HG02885 (cell line): ENCODE measurements at regions not wholly inside any gene's neighbourhood (a gene's known extent, or its start where the extent isn't known, plus 50 kb on each side); places are given as distances from the start of the nearest gene placed in this dataset.

ENCODE experiments used
- ATAC-seq: cut with Tn5 transposase; IDR thresholded peaks from one replicate; pipeline ENCODE4 v1.9.1; 2021; ENCODE audit warnings: mild to moderate bottlenecking; ENCODE audit not compliant: unreplicated experiment, poor library complexity

DNA sequence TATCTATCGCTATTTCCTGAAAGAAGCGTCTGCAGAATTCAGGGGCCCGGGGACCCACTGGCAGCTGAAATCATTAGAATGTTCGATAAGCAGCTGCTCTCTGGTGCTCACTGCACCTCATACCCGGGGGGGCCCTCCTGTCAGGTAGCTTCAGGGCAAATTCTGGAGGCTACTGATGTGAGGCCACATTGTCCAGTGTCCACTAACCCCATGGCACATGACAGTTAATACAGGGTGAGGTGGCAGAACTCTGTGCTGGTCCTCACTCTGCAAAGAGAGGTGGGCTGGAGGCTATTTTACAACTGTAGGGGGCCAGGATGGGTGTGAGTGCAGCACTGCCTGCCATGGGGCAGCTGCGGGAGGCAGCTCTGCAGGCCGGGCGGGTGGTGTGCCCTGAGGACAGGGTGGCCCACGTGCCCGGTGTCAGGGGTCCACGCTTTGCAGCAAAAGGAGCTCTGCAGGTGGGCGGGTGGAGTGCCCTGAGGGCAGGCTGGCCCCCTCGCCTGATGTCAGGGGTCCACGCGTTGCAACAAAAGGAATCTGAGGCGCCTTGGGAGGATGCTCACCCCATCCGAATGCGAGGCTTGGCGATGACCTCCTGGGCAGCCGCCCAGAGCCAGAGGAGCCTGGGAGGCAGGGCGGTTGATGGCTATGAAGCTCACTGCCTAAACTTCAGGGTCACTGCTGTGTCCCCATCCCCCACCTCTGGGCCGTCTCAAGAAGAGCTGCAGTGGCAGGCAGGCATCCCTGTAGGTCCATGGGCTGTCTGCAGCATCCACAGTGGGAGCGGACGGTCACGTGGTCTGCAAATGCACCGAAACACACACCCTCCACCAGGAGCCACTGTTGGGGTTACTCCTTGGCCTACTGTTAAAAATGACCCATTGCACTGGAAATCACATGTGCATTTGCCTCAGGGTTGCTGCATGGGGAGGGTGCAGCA lies 207.0 kb upstream of the SALL3 start:
- no peak for ATAC-seq

DNA sequence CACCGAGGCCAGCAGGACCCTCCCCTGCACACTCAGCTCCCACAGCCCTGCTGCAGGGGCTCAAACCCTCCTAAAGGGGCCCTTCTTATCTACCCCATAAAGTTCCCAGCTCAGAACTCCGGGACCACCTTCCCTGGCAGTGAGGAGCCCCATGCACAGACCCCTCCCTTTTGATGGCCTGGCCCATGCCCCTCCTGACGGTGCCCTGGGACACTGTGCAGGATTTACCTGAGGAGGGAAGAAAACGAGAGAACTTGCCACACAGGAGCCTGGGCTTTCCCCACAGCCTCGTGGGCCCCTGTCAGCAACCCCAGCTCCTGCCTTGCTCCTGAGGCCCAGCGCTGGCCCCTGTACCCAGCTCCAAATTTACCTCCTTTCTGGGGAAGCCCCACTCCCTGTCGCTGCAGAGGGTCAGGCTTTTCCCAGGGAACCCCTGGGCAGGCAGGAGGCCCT lies 206.3 kb upstream of the SALL3 start:
- ATAC-seq = no peak

- no peak for ATAC-seq
These were observed 205.8 kb upstream of the SALL3 start for GRCh38 chr18:78773819-78774218.

GRCh38 chr18:78774741-78775141 lies 204.9 kb upstream of the SALL3 start:
- ATAC-seq = no peak

DNA sequence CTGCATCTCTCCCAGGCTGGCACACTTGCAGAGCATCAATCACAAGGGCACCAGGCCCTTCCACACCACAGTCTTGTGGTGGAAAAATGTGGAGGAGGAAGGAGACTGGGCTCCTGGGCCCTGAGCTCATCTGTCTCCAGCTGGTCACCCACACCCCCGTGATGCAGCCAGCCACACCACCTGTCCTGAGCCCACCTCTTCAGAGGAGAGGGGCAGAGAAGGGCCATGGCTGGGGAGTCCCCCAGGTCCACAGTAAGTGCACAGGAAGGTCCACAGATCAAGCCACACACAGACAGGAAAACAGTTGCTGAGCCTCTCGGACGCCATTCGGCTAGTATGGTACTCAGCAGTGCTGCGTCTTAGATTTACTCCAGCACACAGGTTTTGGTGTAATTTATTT lies 203.5 kb upstream of the SALL3 start:
- no peak for ATAC-seq

GRCh38 chr18:78776706-78777285 lies 202.8 kb upstream of the SALL3 start:
- ATAC-seq = no peak

DNA sequence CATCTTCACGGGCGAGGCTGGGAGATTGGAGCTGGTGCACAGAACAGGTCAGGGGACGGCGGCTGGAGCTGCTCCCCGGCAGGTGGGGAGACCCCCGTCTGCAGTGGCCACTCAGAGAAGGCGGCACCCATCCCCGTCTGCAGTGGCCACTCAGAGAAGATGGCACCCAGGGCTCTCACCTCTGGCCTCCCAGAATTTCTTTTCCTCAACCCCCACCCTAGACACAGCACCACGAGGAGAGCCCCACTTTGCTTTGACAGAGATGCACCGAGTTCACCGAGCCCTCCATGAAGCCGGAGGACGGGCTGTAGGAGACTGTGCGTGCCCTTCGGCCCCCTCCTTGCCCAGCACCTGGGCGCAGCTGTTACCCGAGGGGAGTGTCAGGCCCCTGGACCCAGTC lies 201.6 kb upstream of the SALL3 start:
- ATAC-seq = no peak

GRCh38 chr18:78778651-78779050 lies 201.0 kb upstream of the SALL3 start:
- no peak for ATAC-seq

GRCh38 chr18:78779996-78780718 lies 199.5 kb upstream of the SALL3 start:
- no peak for ATAC-seq

DNA sequence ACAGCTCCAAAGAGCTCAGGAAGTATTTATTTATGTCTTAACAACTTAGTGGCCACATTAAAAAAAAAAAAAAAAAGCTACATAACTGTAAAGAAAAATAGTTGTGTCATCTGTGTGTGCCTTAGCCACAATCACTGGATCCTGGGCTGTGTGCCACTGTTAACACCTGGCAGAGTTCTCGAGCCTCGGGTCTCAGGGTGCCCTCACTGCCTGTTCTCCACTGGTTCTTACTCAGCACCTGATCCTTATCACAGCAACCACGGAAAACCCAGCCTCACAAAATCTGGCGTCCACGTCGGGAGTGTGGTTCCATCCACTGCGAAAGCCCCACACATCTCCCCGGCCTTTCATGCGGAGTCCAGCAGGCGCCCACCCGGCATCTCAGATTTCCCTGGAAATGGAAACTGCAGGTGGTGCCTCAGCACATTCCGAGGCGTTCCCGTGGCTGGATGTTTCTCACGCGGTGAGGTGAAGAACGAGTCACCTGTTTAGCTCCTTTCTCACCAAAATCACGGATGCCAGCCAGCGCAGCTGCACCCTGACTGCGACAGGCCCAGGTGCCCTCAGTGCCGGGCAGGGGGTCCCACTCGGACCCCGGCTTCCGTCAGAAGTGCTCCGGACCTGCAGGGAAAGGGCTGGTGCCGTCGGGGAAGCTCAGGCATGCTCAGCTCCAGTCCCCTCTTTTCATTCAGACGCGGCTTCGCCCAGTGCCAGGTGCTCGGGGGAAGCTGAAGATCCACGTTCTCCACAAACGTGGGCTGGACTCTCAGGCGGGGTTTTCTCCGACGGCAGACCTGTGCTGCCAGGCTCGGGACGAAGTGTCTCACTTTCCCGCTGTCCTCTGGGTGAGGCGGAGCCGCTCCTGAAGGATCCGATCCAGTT lies 198.7 kb upstream of the SALL3 start:
- no peak for ATAC-seq

GRCh38 chr18:78781601-78781960 lies 198.0 kb upstream of the SALL3 start:
- no peak for ATAC-seq

- no peak for ATAC-seq
These were observed 196.6 kb upstream of the SALL3 start for GRCh38 chr18:78782951-78783563.

DNA sequence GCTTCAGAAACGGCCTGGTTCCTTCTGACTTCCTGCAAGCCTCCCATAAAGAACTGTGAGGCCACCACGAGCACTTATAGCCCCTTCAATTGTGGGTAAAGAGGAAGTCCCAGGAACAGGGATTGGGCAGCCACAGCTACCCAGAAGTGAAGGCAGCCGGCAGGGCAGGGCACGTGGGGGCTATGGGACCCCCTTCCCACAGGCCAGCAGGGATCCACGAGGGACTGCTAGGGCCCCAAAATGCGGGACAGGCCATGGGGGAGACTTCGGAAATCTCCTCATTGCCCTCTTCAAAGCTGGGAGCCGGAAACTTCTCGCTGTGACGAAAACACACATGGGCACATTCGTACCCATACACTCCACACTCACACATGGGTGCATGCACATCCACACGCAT lies 196.1 kb upstream of the SALL3 start:
- no peak for ATAC-seq

DNA sequence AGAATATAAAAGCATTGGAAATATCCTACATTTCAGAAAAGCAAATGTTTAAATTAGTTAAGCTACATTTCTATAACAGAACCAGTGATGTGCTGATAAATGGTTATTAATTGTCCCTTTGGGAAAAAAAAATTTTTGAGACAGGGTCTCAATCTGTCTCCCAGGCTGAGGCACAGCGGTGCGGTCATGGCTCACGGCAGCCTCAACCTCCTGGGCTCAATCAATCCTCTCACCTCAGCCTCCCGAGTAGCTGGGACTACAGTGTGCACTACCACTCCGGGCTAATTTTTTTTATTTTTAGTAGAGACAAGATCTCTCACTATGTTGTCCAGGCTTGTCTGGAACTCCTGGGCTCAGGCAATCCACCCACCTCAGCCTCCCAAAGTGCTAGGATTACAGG lies 194.8 kb upstream of the SALL3 start:
- ATAC-seq = no peak

GRCh38 chr18:78785706-78786105 lies 193.9 kb upstream of the SALL3 start:
- ATAC-seq = no peak

- ATAC-seq = no peak
These were observed 192.8 kb upstream of the SALL3 start for GRCh38 chr18:78786776-78787175.

DNA sequence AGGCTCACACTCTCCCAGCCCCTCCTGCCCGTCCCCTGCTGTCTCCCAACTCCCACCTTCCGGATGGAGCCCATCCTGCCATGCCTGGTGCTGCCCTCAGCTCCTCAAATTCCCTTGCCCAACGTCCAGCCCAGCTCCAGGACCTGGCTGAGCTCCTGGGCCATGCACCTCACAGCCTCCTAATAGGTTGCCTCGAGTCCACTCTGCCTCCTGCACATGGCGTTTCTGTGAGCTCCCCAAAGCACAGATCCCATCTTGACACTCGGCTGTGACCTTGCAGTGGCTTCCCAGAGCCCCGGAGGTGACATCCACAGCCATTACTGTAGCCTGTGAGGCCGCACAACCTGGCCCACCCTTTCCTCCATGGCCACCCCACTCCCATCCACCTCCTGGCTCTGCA lies 191.9 kb upstream of the SALL3 start:
- ATAC-seq = no peak

DNA sequence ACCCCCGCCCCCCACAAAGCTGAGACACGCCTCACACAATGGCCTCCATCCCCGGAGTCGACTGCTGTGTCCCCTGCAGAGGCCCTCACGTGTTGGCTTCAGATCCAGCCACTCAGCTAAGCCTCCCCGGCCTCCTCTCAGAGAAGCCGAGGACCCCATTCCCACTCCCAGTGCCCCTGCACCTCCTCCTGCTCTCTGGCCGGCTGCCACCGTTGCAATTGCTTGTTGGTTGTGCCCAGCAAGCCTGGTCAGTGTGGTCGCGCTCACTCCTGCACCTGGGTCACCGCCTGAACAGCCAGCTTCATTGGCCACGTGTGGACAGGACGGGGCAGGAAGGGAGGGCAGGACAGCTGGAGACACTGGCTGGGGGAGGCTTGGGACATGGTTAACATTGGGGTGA lies 191.5 kb upstream of the SALL3 start:
- no peak for ATAC-seq

DNA sequence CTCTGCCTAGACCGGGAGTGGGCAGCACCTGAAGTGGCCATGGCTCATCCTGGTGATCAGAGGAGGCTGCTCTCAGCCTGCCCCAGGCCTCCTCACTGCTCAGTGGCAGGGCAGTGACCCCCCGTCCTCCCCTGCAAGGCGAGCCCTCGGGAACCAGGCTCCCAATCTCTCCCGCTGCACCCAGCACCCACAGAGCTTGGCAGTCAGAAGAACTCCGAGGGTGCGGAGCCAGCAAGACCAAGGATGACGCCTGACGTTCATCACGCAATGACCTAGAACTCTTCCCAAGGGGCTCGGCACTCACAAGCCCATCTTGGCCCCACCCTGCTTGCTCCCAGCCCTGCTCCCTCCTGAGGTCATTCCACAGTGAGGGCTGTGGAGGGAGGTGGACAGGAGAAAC lies 189.8 kb upstream of the SALL3 start:
- ATAC-seq = no peak

DNA sequence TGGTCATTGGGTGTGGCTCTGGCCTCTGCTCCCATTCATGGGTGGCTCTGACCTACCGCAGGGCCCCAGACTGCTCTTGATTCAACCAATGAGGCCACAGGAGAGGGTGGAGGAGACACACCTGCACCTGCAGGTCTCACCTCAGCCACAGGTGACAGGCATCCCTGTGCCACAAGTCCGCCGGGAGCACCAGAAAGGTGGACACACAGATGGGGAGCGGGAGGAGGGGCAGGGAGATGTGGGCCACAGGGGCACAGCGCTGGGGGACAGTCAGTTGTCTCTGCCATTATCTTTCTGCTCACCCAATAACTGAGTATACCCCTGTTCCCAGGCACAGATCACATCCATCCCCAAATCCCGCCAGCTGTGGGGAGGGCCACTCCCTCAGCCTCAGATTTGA lies 189.1 kb upstream of the SALL3 start:
- ATAC-seq = no peak
